Inflammatory macrophage treated with lipopolysaccharide for 1 hour (primary cell): ENCODE measurements at regions not wholly inside any gene's neighbourhood (a gene's known extent, or its start where the extent isn't known, plus 50 kb on each side); places are given as distances from the start of the nearest gene placed in this dataset.

Source experiments
- DNase-seq, 2 donors: peaks; one replicate each; pipeline ENCODE4 v3.0.0-alpha.2; 2020 to 2022

- no peak for DNase-seq
Measured at GRCh38 chr6:105844275-105844883, 241.8 kb upstream of the PRDM1 start.

DNA sequence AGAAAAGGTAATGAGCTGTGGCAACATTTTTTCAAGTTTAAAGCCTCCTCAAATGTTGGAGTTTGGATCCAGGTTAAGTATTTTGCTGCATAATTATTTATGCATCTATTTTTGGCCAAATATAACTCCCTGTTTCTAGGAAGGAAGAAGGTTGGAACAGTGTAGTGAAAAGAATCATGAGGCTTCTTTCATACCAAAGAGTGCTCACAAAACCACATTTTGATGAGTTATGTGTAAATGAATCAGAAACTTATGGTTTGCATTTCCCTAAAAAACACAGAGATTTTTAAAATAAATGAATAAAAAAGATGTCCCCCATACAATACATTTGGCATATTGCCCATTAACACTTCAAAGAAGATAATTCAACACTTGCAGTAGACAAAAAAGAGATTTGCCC is 246.9 kb upstream of the PRDM1 start:
- no peak for DNase-seq

- DNase-seq = no peak
Measured at GRCh38 chr6:105838171-105838570, 248.0 kb upstream of the PRDM1 start.

DNA sequence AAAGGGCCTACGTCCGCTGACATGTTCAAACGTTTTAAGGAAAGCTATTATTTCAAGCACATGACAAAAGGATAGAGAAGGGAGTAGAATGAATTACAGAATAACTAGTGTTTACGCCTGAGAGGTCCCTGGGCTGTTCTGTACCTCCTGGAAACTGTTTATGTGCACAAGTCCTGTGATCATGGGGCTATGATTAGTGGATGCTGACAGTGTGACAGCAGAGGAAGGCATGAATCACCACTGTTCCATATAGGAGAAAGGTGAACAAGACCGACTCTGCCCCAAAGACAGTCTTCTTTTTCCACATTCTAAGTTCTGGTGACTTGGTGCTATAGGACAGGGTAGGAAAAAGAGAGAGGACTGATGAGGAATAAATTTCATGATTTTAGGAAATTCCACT is 249.2 kb upstream of the PRDM1 start:
- DNase-seq = peak in 1 of 2 donors; percentile 71

- no peak for DNase-seq
Measured at GRCh38 chr6:105836379-105836778, 249.8 kb upstream of the PRDM1 start.

DNA sequence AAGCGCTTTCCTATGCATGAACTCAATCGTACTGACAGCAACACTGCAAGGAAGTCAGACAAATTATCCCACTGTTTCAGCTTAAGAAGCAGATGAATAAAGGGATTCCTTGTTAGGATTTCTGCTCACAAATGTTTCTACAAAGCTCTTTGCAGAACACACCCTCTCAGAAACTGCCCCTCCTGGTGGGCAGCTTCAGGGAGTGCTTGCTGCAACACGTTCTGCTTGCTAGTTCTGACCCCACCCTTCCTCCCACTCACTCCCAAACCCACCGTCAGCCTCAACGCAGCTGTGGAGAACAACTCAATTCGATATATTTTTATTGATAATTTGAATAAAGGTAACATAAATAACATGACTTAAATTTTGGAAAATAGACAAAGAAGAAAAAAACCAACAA is 250.8 kb upstream of the PRDM1 start:
- DNase-seq = peak; percentile 26 to 42

- DNase-seq = no peak
Measured at GRCh38 chr6:105833959-105834947, 251.9 kb upstream of the PRDM1 start.

GRCh38 chr6:105832313-105832761 is 253.8 kb upstream of the PRDM1 start:
- DNase-seq = peak; percentile 81 to 85

GRCh38 chr6:105831311-105832097 is 254.6 kb upstream of the PRDM1 start:
- no peak for DNase-seq

DNA sequence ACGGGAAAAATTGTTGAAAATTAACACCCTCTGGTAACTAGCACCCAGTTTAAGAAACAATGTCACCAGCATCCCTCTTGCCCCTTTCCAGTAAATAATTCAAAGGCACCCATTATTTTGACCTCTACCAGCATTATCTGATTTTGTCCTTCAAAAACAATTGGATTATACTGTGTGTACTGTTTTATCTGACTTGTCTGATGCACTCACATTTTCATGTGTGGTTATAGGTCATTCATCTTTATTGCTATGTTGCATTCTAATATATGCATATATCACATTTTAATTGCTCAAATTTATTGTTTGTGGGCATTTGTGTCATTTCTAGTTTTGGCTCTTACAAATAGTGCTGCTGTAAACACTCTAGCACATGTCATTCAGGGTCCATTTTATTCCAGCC is 260.9 kb upstream of the PRDM1 start:
- DNase-seq = no peak

- no peak for DNase-seq
Measured at GRCh38 chr6:105824732-105825131, 261.4 kb upstream of the PRDM1 start.

DNA sequence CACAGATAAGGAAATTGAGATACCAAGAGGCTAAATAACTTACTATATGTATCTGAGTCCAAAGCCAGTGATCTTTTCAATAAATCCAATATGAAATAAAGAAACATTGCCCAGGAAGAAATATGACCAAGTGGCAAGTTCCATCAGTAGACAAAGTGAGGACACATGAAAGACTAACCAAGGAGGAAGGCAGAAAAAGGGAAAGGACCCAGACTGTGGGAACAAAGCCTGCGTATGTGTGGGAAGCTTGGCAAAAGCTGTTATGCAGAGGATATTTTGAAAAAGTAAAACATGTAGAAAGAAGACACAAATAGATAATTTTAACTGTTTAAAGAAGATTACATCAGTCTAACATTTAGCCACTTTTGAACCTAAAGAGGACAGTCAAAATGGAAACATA is 264.4 kb upstream of the PRDM1 start:
- peak; percentile 53 to 80 for DNase-seq

- no peak for DNase-seq
Measured at GRCh38 chr6:105821027-105821426, 265.1 kb upstream of the PRDM1 start.

DNA sequence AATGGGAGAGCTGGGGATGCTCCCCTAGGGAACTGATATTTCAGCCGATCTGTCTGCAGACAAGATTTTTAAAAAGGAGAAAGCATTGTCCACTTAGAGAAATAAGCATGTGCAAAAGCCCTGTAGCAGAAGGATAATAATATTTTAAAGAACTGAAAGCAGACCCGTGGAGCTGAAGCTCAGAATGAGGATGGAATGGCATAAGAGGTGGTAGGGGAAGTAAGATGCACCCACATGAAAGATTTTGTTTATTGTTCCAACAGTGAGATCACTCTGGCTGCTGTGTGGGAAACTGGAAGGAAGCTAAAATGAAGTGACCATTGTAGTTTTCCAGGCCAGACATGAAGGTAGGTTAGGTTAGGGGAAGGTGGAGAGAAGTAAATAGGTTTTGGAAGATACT is 266.4 kb upstream of the PRDM1 start:
- DNase-seq = peak; percentile 55 to 85

- no peak for DNase-seq
Measured at GRCh38 chr6:105818505-105818904, 267.6 kb upstream of the PRDM1 start.

DNA sequence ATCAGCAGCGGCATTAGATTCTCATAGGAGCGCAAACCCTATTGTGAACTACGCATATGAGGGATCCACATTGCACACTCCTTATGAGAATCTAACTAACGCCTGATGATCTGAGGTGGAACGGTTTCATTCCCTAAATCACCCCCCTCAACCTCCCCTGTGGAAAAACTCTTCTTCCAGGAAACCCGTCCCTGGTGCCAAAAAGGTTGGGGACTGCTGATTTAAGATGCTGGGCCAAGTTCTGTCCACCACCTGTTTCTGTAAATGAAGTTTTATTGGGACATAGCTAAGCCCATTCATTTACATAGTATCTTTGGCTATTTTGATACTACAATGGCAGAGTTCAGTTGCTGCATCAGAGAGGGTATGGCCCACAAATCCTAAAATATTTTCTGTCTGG is 268.2 kb upstream of the PRDM1 start:
- no peak for DNase-seq

DNA sequence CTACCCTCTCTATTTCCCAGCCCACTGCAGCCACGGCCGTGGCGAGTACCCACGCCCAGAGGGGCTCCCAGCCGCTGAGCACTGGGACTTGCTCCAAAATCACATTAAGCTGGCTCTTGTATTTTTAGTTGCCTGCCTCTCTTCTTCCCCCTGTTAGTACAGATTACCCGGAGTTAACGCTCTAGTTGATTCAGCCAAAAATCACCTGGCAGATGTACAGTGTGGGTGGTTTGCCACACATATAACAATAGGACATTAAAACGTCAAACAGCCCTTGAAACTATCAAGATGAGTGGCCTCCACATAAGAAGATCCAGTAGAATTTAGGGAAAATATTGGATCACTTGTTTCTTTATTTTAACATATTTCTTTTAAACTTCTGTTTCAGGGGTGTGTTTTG is 268.8 kb upstream of the PRDM1 start:
- no peak for DNase-seq

DNA sequence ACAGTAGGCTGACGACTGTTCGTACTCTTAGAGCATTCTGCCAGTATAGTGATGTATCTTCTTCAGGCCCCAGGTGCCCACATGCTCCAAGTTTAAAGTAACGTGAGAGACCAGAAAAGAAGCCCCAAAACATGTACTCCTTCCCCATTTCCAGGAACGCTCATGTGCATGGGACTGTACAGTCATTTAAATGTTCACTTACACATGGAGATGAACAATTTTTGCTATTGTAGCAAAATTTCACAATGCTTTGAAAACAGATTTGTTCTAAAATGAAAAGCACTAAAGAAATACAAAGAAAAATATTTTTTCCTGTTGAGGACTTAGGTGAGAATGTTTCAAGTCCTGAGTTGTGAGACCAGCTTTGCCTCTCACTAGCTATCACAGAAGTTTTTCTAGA is 269.3 kb upstream of the PRDM1 start:
- no peak for DNase-seq

DNA sequence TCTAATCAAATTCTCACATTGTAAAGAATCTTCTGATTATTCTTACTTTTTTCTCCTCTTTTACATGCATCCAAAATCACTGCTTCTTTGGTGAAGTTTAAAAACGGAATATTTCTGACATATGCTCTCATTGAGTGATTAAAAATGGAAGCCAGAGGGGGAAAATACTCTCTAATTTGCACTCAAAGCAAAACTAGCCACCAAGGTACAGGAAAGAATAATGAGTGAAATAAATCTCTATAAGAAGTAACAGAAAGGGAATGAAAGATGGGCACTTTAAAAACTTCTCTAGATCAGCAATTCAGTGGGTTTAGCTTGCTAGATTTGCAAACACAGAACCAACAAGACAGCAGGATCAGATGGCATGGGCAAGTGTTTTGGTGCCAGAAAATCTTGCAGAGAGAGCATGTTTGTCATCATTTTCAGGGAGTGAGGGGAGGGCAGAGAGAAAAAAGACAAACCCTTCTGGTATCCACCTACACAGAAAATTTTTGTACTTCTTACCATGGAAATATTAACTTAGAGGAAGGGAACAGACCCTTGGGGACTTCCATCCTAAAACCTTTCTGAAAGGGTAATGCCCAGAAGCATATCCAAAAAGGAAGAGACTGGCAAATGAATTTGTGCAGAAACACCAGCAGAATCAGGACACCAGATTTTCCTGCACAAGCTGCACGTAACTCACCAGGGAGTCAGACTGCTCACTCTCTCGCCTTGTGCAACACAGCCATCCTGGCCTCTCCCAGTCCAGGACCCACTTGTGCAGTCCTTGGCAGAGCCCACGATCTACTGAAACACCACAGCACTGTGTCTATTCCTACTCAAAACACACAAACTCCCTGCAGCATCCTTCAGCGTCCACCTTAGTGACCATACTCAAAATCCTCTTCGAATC is 270.2 kb upstream of the PRDM1 start:
- peak in 1 of 2 donors; percentile 67 for DNase-seq

DNA sequence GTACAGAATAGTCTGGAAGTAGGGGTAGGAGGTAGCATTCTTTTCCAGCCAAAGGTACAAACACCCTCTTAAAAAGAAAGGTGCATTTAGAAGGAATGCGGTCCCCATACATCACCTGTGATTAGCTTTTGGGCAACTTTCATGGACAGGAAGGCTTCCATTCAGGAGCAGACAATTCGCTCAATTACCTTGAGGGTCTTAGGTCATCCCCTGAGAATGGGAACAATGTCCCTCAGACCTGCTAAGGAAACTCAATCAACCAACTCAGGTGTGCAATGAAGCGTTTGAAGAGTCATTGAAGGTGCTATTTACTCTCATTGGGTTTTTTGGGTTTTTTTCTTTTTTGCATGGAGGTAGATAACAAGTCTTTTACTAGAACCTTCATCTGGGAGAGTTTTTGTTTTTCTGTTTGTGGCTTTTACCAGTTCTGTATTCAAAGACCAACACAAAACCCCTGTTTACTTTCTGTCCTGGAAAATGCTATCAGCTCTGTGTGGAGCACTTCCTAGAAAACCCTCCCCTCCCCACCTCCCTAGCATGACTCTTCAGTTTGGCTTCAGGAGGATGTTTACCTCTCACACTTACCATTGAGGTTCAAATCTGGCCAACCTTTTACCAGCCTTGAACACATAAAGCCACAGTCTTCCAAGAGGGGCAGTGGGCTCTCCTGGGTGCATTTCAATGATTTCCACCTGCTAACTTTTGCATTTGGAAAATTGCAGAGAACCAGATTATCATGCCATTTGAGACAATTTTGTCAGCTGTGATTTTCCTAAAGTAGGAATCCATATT is 271.2 kb upstream of the PRDM1 start:
- DNase-seq = no peak

- DNase-seq = no peak
Measured at GRCh38 chr6:105810922-105811482, 275.1 kb upstream of the PRDM1 start.
